H1 (cell line): ENCODE measurements at regions not wholly inside any gene's neighbourhood (a gene's known extent, or its start where the extent isn't known, plus 50 kb on each side); places are given as distances from the start of the nearest gene placed in this dataset.

Experiments used
- CTCF ChIA-PET: fragments of 300-600 bp; sonication (Branson Sonifier 250); formaldehyde crosslinking; loops from one replicate; lab custom pipeline; 2021; ENCODE audit not compliant: partially characterized antibody; lab: Charles Lee
- POLR2A ChIA-PET: fragments of 300-600 bp; sonication (Branson Sonifier 250); formaldehyde crosslinking; loops from one replicate; lab custom pipeline; 2021; ENCODE audit warnings: inconsistent platforms; ENCODE audit not compliant: partially characterized antibody; lab: Charles Lee
- DNase-seq, 2 experiments: peaks; one replicate each; pipeline versions ENCODE4 v3.0.0 to v3.0.0-alpha.2; 2010 to 2022; ENCODE audit warnings: low spot score in 2 of 2, low read depth in 1 of 2, mixed read lengths in 1 of 2
- FAIRE-seq: peaks from 2 replicates; lab custom pipeline; 2011; peaks lifted over from hg19 to GRCh38; lab: Jason Lieb, UNC
- H2AFZ ChIP-seq: 2 replicates; pipeline ENCODE4 v1.8.1; 2012; ENCODE audit warnings: low read length, inconsistent platforms
- H2AK5ac ChIP-seq: 2 replicates; pipeline ENCODE4 v1.6.1; 2013; ENCODE audit warnings: low read depth, low read length
- H2BK120ac ChIP-seq: replicated peaks from 2 replicates; pipeline ENCODE3; 2013; ENCODE audit warnings: low read depth, low read length, inconsistent platforms
- H2BK12ac ChIP-seq: 2 replicates; pipeline ENCODE4 v1.6.1; 2013; ENCODE audit warnings: low read depth, low read length
- H2BK15ac ChIP-seq: 2 replicates; pipeline ENCODE4 v1.6.1; 2013; ENCODE audit warnings: low read length
- H2BK20ac ChIP-seq: 2 replicates; pipeline ENCODE4 v1.6.1; 2013; ENCODE audit warnings: low read length
- H2BK5ac ChIP-seq: 2 replicates; pipeline ENCODE4 v1.6.1; 2013; ENCODE audit warnings: low read depth, low read length
- H3K14ac ChIP-seq: 2 replicates; pipeline ENCODE4 v1.6.1; 2013; ENCODE audit warnings: inconsistent platforms; ENCODE audit not compliant: insufficient read length
- H3K18ac ChIP-seq: 2 replicates; pipeline ENCODE4 v1.6.1; 2013; ENCODE audit warnings: low read length; ENCODE audit errors: extremely low read depth
- H3K23ac ChIP-seq: 2 replicates; pipeline ENCODE4 v1.6.1; 2013; ENCODE audit warnings: inconsistent platforms; ENCODE audit not compliant: insufficient read length
- H3K23me2 ChIP-seq: 2 replicates; pipeline ENCODE4 v1.6.1; 2013; ENCODE audit warnings: low read depth, low read length
- H3K27ac ChIP-seq: 2 replicates; pipeline ENCODE4 v1.6.1; 2011; ENCODE audit warnings: low read depth, low read length, inconsistent platforms
- H3K27me3 ChIP-seq, 4 experiments: replicated peaks in 1 of 4; 1 replicate in 1 of 4; 2 replicates in 3 of 4; pipeline versions ENCODE4 v1.6.1 to v1.8.1; 2011 to 2013; ENCODE audit warnings: low read length in 3 of 4, mild to moderate bottlenecking in 3 of 4, inconsistent platforms in 2 of 4, mixed read lengths in 2 of 4, moderate library complexity in 1 of 4; ENCODE audit not compliant: control insufficient read depth in 3 of 4, insufficient read depth in 3 of 4; ENCODE audit errors: extremely low read depth in 1 of 4
- H3K36me3 ChIP-seq, 4 experiments: 2 replicates each; pipeline versions ENCODE4 v1.6.1 to v1.8.1; 2011 to 2013; ENCODE audit warnings: mild to moderate bottlenecking in 4 of 4, low read length in 3 of 4, moderate library complexity in 2 of 4, control low read depth in 1 of 4, inconsistent platforms in 1 of 4; ENCODE audit not compliant: insufficient read depth in 4 of 4, control insufficient read depth in 2 of 4
- H3K4ac ChIP-seq: replicated peaks from 2 replicates; pipeline ENCODE3; 2013; ENCODE audit warnings: low read length, low read depth, mixed read lengths, inconsistent platforms; ENCODE audit not compliant: insufficient read length
- H3K4me1 ChIP-seq, 4 experiments: replicated peaks in 1 of 4; 1 replicate in 1 of 4; 2 replicates in 3 of 4; pipeline versions ENCODE4 v1.6.1 to v1.8.1; 2011 to 2013; ENCODE audit warnings: low read length in 3 of 4, inconsistent platforms in 2 of 4, mixed read lengths in 1 of 4; ENCODE audit not compliant: insufficient read depth in 4 of 4, control insufficient read depth in 3 of 4
- H3K4me2 ChIP-seq, 2 experiments: 2 replicates each; pipeline versions ENCODE4 v1.6.1 to v1.8.1; 2011 to 2013; ENCODE audit warnings: low read depth in 2 of 2, low read length in 2 of 2, control low read depth in 1 of 2, inconsistent platforms in 1 of 2, mild to moderate bottlenecking in 1 of 2; ENCODE audit not compliant: insufficient read depth in 1 of 2
- H3K4me3 ChIP-seq, 4 experiments: fragments of 200-600, 300-600 bp in 1 of 4; sonication (generic), shearing (Covaris generic), sonication (Bioruptor Twin) in 1 of 4; 2 replicates each; pipeline versions ENCODE4 v1.5.1 to v1.8.1; 2011 to 2016; ENCODE audit warnings: low read length in 4 of 4, low read depth in 3 of 4, control low read depth in 2 of 4, inconsistent platforms in 2 of 4, mild to moderate bottlenecking in 2 of 4, mixed read lengths in 1 of 4, moderate library complexity in 1 of 4; ENCODE audit not compliant: insufficient read depth in 2 of 4; ENCODE audit errors: extremely low read depth in 1 of 4
- H3K56ac ChIP-seq: replicated peaks from 2 replicates; pipeline ENCODE3; 2013; ENCODE audit warnings: low read depth, mild to moderate bottlenecking, mixed read lengths, low read length, inconsistent platforms; ENCODE audit not compliant: insufficient read length
- H3K79me1 ChIP-seq: 2 replicates; pipeline ENCODE4 v1.6.1; 2013; ENCODE audit warnings: low read depth, low read length, control low read depth
- H3K79me2 ChIP-seq, 2 experiments: 2 replicates each; pipeline versions ENCODE4 v1.6.1 to v1.8.1; 2012 to 2013; ENCODE audit warnings: low read length in 2 of 2, mild to moderate bottlenecking in 2 of 2, inconsistent platforms in 1 of 2; ENCODE audit not compliant: insufficient read depth in 2 of 2, control insufficient read depth in 1 of 2
- H3K9ac ChIP-seq, 4 experiments: replicated peaks in 1 of 4; 1 replicate in 1 of 4; 2 replicates in 3 of 4; pipeline versions ENCODE4 v1.6.1 to v1.8.1; 2011 to 2013; ENCODE audit warnings: low read depth in 3 of 4, low read length in 3 of 4, control low read depth in 2 of 4, mild to moderate bottlenecking in 2 of 4, moderate library complexity in 2 of 4, inconsistent platforms in 1 of 4; ENCODE audit errors: extremely low read depth in 1 of 4
- H3K9me3 ChIP-seq, 2 experiments: 2 replicates each; pipeline versions ENCODE4 v1.6.1 to v1.8.1; 2012 to 2013; ENCODE audit warnings: mild to moderate bottlenecking in 2 of 2, moderate library complexity in 2 of 2, control low read depth in 1 of 2, inconsistent platforms in 1 of 2, low read depth in 1 of 2, low read length in 1 of 2, mixed read lengths in 1 of 2; ENCODE audit not compliant: insufficient read depth in 2 of 2
- H4K20me1 ChIP-seq, 2 experiments: replicated peaks in 1 of 2; 2 replicates each; pipeline versions ENCODE3 to v1.8.1; 2011 to 2013; ENCODE audit warnings: inconsistent platforms in 2 of 2, low read length in 2 of 2, mild to moderate bottlenecking in 1 of 2; ENCODE audit not compliant: insufficient read depth in 2 of 2, control insufficient read depth in 1 of 2
- H4K5ac ChIP-seq: 2 replicates; pipeline ENCODE4 v1.6.1; 2013; ENCODE audit warnings: low read length, low read depth, mixed read lengths, inconsistent platforms; ENCODE audit not compliant: insufficient read length
- H4K8ac ChIP-seq: 2 replicates; pipeline ENCODE4 v1.8.0; 2013; ENCODE audit warnings: mild to moderate bottlenecking, moderate library complexity, low read length, inconsistent platforms; ENCODE audit not compliant: insufficient read depth; ENCODE audit errors: extremely low read depth
- H4K91ac ChIP-seq: replicated peaks from 2 replicates; pipeline ENCODE3; 2013; ENCODE audit warnings: low read length, mixed read lengths, inconsistent platforms; ENCODE audit not compliant: insufficient read length
- CHD1 ChIP-seq: IDR thresholded peaks from 2 replicates; pipeline ENCODE4 v1.6.1; 2012; ENCODE audit warnings: low read depth, low read length, improper control_type of control experiment
- KDM5A ChIP-seq: fragments of 200-600 bp; IDR thresholded peaks from 2 replicates; pipeline ENCODE4 v1.7.1; 2012; ENCODE audit warnings: mild to moderate bottlenecking, low read length, inconsistent platforms, mixed read lengths
- WGBS, 2 experiments: shearing (Covaris generic) in 1 of 2; methylation state at CpG; one replicate each; pipeline versions ENCODE4 v1.1.6 to v1.1.7; 2013 to 2015; ENCODE audit warnings: low lambda C conversion rate in 2 of 2, mixed read lengths in 2 of 2, inconsistent platforms in 1 of 2, low coverage in 1 of 2, missing lambda C conversion rate in 1 of 2; ENCODE audit not compliant: insufficient replicate concordance in 2 of 2, insufficient coverage in 1 of 2, insufficient read length in 1 of 2; ENCODE audit errors: extremely low coverage in 1 of 2, missing lambda C conversion rate in 1 of 2; 5-methylcytosine and 5-hydroxymethylcytosine counted together

DNA sequence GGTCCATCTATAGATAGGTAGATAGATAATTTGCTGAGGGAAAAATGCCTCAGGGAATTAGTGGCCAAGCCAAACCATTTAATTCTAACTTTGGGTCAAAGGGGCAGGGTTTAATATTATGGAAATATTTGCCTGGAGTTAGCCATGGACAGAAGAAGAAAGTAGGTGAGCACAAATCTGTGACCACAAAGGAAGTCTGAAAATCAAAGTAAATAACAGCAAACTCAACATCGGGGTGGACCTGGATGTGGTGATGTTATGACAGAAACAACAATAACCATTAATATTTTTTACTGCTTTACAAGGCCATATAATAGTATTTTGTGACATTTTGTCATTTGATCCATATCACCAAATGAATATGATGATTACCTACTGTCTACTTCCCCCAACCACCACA is 578.0 kb upstream of the MGAT4C start:
- 95% methylated on average over 1 of the region's 1 CpG; no CpG with 5 or more reads in 1 of the 2 experiments for WGBS, 2 experiments
- Histone ChIP-seq H3K14ac (no peak overlapping the region), H3K23ac (no peak overlapping the region), H3K56ac (no peak overlapping the region), H3K4ac (no peak overlapping the region), H4K20me1 (no peaks in the 10 kb centered on the region), H4K91ac (no peak overlapping the region), H4K5ac (no peak overlapping the region), H2AK5ac (no peak overlapping the region), H2AFZ (no peak overlapping the region), H2BK15ac (no peak overlapping the region), H3K36me3 (no peaks in the 10 kb centered on the region), H3K27me3 (no peaks in the 10 kb centered on the region), H3K4me3 (no peak overlapping the region), H3K9ac (no peak overlapping the region), H2BK5ac (no peak overlapping the region), H3K18ac (no peak overlapping the region), H3K27ac (no peak overlapping the region), H3K9me3 (no peaks in the 10 kb centered on the region), H3K79me1 (no peaks in the 10 kb centered on the region), H2BK120ac (no peak overlapping the region), H4K8ac (no peak overlapping the region), H2BK12ac (no peak overlapping the region), H3K23me2 (no peaks in the 10 kb centered on the region), H3K79me2 (no peaks in the 10 kb centered on the region), H2BK20ac (no peak overlapping the region), H3K4me2 (no peak overlapping the region), H3K4me1 (peaks cover 0 to 9% (median 3%) of the 10 kb centered on the region in 4 experiments; a peak in 4 of 7 replicates)
- POLR2A ChIA-PET: no interaction called here
- TF ChIP-seq CHD1 (no peak), KDM5A (no peak)
- no peak for DNase-seq
- CTCF ChIA-PET: no interaction called here
- FAIRE-seq: no peak
